VCaP (cell line): ENCODE measurements at regions not wholly inside any gene's neighbourhood (a gene's known extent, or its start where the extent isn't known, plus 50 kb on each side); places are given as distances from the start of the nearest gene placed in this dataset.
"Not testable (repeated sequence)": the region's sequence is repeated elsewhere in the genome, so short reads cannot be mapped to it uniquely, and the experiment has no call there.

Experiments
- H3K27ac ChIP-seq: fragments of 450-650 bp; 2 replicates; pipeline ENCODE4 v1.5.1; 2017
- CTCF ChIP-seq: fragments of 450-650 bp; conservative IDR thresholded peaks from 2 replicates; pipeline ENCODE4 v1.5.1; 2017; ENCODE audit warnings: mild to moderate bottlenecking, moderate library complexity

DNA sequence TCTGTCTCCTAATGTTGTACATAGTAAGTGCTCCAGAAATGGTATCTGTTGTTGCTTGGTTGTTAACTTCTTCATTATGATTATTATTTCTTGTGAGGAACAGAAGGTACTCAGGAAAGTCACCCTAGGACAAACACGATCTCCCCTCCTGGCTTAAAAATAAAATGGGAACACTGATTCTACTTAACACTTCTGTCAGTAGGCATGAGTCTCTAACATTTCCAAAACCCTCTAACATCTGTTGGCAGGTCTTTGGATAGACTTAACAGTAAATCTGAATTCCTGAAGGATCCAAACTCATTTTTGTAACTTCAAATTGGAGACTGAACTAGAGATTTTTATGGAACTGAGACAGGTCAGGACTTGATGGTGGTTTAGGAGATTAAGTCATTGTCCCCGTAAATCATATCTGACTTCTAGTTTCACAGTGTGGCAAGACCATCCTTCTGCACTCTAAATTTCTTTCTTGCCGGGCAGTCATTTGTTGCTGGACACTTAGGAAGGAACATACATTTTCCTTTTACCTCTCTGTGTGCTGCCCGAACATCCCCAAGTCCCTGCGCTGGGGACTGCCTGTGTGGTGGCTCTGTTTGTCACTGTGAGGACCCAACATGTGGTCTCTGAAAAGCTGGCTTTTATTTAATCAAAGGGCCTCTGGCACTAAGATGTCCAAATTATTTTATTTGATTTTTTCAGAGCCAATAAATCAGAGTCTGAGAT lies 149.9 kb downstream of the NPIPB5 start:
- TF ChIP-seq CTCF = no peak
- H3K27ac ChIP-seq = peak overlapping the region; percentile 32

- no peak for TF ChIP-seq CTCF
- H3K27ac ChIP-seq = peak overlapping the region; percentile 32
Measured at GRCh38 chr16:22661161-22661647, 150.5 kb downstream of the NPIPB5 start.

DNA sequence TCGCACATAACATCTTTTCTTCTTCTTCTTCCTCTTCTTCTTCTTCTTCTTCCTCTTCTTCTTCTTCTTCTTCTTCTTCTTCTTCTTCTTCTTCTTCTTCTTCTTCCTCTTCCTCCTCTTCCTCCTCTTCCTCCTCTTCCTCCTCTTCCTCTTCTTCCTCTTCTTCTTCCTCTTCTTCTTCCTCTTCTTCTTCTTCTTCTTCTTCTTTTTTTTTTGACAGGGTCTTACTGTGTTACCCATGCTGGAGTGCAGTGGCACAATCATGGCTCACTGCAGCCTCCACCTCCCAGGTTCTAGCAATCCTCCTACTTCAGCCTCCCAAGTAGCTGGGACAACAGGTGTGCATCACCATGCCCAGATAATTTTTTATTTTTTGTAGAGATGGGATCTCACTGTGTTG lies 151.0 kb upstream of the HS3ST2 start:
- H3K27ac ChIP-seq = not testable (repeated sequence)

DNA sequence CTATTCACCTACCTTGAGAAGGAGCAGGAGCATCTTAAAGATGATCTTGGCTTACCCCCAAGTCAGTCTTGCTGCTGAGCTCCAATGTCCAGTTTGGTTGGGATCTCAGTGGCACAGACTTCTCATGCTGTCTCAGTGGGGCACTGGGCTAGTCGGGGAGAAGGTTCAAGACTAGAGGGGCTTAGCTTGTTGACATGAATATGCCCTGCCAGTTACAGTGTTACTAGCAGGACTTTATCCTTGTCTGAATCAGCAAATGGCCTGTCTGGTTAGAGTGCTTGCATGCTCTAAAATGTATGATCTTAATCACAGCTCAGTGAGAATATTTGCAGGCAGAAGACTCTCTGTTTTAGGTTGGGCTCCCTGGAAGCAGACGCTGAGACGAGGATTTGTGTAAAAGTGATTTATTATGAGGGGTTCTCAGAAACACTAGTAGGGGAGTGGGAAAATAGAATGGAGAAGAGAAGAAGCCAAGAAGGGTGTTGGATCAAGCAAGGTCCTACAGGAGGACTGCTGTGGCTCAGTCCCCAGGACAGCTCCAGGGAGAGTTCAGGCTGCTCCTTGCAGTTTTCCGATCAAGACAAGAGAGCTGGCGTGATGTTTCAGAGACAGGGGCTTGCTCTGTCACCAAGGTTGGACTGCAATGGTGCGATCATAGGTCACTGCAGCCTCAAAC lies 150.4 kb upstream of the HS3ST2 start:
- H3K27ac ChIP-seq = no peak overlapping the region
- TF ChIP-seq CTCF = no peak

DNA sequence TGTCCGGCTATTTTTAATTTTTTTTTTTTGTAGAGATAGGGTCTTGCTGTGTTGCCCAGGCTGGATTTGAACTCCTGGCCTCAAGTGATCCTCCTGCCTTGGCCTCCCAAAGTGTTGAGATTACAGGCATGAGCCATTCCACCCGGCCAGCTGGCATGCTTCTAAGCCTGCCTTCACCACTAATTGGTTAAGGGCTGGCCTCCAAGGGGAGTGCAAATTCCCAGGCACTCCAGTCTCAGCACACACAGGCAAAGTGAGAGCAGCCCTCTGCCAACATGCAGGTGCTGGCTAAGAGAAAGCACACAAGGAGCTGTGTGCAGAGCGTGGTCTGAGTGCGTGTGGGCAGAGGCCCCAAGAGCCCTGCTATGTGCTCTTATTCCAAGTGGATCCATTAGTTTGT lies 149.8 kb upstream of the HS3ST2 start:
- no peak for TF ChIP-seq CTCF
- H3K27ac ChIP-seq = no peak overlapping the region

DNA sequence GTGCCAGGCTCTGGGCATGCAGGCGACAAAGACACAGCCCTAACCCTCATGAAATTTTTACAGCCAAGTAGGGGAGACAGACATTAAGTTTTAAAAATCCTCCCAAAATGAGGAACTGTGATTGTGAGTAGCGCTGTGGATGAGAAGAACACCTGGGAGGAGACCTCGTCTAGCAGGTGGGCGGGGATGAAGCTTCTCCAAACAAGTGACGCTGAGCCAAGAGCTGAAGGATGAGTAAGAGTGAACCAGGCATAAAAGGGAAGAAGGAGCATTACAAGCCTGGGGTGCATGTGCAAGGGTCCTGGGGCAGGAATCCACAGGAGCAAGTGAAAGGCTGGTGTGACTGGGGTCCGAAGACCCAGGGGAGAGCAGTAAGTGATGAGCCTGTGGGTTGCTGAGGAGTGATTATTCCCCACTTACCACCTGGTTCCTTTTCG lies 149.4 kb upstream of the HS3ST2 start:
- H3K27ac ChIP-seq = no peak overlapping the region
- TF ChIP-seq CTCF = no peak

GRCh38 chr16:22665048-22665797 lies 148.7 kb upstream of the HS3ST2 start:
- H3K27ac ChIP-seq = no peak overlapping the region
- no peak for TF ChIP-seq CTCF
